Glutamatergic neuron (in vitro differentiated cells): ENCODE measurements at regions not wholly inside any gene's neighbourhood (a gene's known extent, or its start where the extent isn't known, plus 50 kb on each side); places are given as distances from the start of the nearest gene placed in this dataset.

Experiments
- DNase-seq: peaks from one replicate; pipeline ENCODE4 v3.0.0; 2022
- H3K27ac Mint-ChIP-seq: one replicate; pipeline ENCODE4 v1.8.0; 2020; ENCODE audit warnings: mild to moderate bottlenecking, mixed read lengths, inconsistent platforms; ENCODE audit not compliant: unreplicated experiment
- H3K27me3 Mint-ChIP-seq: one replicate; pipeline ENCODE4 v1.8.0; 2020; ENCODE audit warnings: mild to moderate bottlenecking, moderate library complexity, mixed read lengths, inconsistent platforms; ENCODE audit not compliant: unreplicated experiment
- H3K36me3 Mint-ChIP-seq: one replicate; pipeline ENCODE4 v1.8.0; 2020; ENCODE audit warnings: mild to moderate bottlenecking, mixed read lengths, inconsistent platforms; ENCODE audit not compliant: unreplicated experiment
- H3K4me1 Mint-ChIP-seq: one replicate; pipeline ENCODE4 v1.8.0; 2020; ENCODE audit warnings: mild to moderate bottlenecking, low read depth, mixed read lengths, inconsistent platforms; ENCODE audit not compliant: unreplicated experiment
- H3K4me3 Mint-ChIP-seq: one replicate; pipeline ENCODE4 v1.8.0; 2020; ENCODE audit warnings: mild to moderate bottlenecking, mixed read lengths, inconsistent platforms; ENCODE audit not compliant: unreplicated experiment
- H3K9me3 Mint-ChIP-seq: one replicate; pipeline ENCODE4 v1.8.0; 2020; ENCODE audit warnings: mild to moderate bottlenecking, moderate library complexity, mixed read lengths, inconsistent platforms; ENCODE audit not compliant: unreplicated experiment
- CTCF ChIP-seq: fragments of 200-600 bp; sonication (generic); IDR thresholded peaks from one replicate; pipeline ENCODE4 v1.5.0; 2021; ENCODE audit not compliant: partially characterized antibody, unreplicated experiment

- no peaks in the 10 kb centered on the region for H3K36me3 Mint-ChIP-seq
- TF ChIP-seq CTCF, result no peak
- H3K4me1 Mint-ChIP-seq, result no peaks in the 10 kb centered on the region
- H3K4me3 Mint-ChIP-seq, result no peak overlapping the region
- no peak for DNase-seq
- no peaks in the 10 kb centered on the region for H3K27me3 Mint-ChIP-seq
- no peaks in the 10 kb centered on the region for H3K9me3 Mint-ChIP-seq
- H3K27ac Mint-ChIP-seq, result no peak overlapping the region
Measured at GRCh38 chrX:112380541-112381278, 298.1 kb upstream of the TRPC5 start.

GRCh38 chrX:112377481-112377880 lies 294.9 kb upstream of the TRPC5 start:
- DNase-seq, result no peak
- H3K4me1 Mint-ChIP-seq, result no peaks in the 10 kb centered on the region
- H3K27ac Mint-ChIP-seq, result no peak overlapping the region
- no peak overlapping the region for H3K4me3 Mint-ChIP-seq
- TF ChIP-seq CTCF, result no peak
- no peaks in the 10 kb centered on the region for H3K36me3 Mint-ChIP-seq
- peaks cover 1% of the 10 kb centered on the region for H3K27me3 Mint-ChIP-seq
- H3K9me3 Mint-ChIP-seq, result no peaks in the 10 kb centered on the region

- peak; percentile 15 for TF ChIP-seq CTCF
- Mint-ChIP-seq H3K4me3 (no peak overlapping the region), H3K9me3 (peaks cover 2% of the 10 kb centered on the region), H3K27ac (no peak overlapping the region), H3K27me3 (no peaks in the 10 kb centered on the region), H3K36me3 (no peaks in the 10 kb centered on the region), H3K4me1 (peaks cover 2% of the 10 kb centered on the region)
- DNase-seq, result no peak
Measured at GRCh38 chrX:112368371-112368770, 285.8 kb upstream of the TRPC5 start.

- Mint-ChIP-seq H3K9me3 (peaks cover 2% of the 10 kb centered on the region), H3K4me3 (no peak overlapping the region), H3K27me3 (no peaks in the 10 kb centered on the region), H3K36me3 (no peaks in the 10 kb centered on the region), H3K27ac (no peak overlapping the region), H3K4me1 (peaks cover 2% of the 10 kb centered on the region)
- DNase-seq, result no peak
- no peak for TF ChIP-seq CTCF
Measured at GRCh38 chrX:112367065-112367464, 284.5 kb upstream of the TRPC5 start.

- no peak for TF ChIP-seq CTCF
- Mint-ChIP-seq H3K27me3 (no peaks in the 10 kb centered on the region), H3K36me3 (no peaks in the 10 kb centered on the region), H3K4me3 (no peak overlapping the region), H3K9me3 (no peaks in the 10 kb centered on the region), H3K4me1 (no peaks in the 10 kb centered on the region), H3K27ac (no peak overlapping the region)
- no peak for DNase-seq
Measured at GRCh38 chrX:112359906-112360305, 277.3 kb upstream of the TRPC5 start.
